ENCODE measurements at regions not wholly inside any gene's neighbourhood (a gene's known extent, or its start where the extent isn't known, plus 50 kb on each side); places are given as distances from the start of the nearest gene placed in this dataset.

DNA sequence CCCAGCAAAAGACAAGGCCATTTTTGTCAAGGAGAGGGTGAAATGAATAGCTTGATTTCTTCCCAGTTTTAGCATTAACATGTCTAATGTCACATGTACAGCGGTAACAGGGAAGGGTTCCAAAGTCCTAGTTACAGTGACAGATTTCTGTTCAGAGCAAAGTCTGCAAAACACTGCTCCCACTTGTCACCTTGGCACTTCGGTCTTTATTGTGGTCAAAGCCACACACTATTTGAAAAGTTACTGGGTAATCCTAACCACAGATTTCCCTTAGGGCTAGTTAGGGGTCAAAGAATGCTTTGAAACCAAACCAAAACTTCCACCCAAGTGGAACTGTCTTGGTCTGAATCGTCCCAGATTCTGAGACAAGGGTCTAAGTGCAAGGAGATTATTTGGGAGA lies 455.6 kb downstream of the HS3ST3B1 start:
- DNase-seq, result no peak
- H3K4me1 Mint-ChIP-seq (ENCODE audit: low read depth, unreplicated experiment), result no peaks in the 10 kb centered on the region
- no peak overlapping the region for H3K4me3 Mint-ChIP-seq (ENCODE audit: unreplicated experiment)
- H3K27ac Mint-ChIP-seq (ENCODE audit: unreplicated experiment), result no peak overlapping the region
- no peaks in the 10 kb centered on the region for H3K9me3 Mint-ChIP-seq (ENCODE audit: unreplicated experiment)
- H3K36me3 Mint-ChIP-seq (ENCODE audit: unreplicated experiment), result no peaks in the 10 kb centered on the region
- TF ChIP-seq, protein P1, sequence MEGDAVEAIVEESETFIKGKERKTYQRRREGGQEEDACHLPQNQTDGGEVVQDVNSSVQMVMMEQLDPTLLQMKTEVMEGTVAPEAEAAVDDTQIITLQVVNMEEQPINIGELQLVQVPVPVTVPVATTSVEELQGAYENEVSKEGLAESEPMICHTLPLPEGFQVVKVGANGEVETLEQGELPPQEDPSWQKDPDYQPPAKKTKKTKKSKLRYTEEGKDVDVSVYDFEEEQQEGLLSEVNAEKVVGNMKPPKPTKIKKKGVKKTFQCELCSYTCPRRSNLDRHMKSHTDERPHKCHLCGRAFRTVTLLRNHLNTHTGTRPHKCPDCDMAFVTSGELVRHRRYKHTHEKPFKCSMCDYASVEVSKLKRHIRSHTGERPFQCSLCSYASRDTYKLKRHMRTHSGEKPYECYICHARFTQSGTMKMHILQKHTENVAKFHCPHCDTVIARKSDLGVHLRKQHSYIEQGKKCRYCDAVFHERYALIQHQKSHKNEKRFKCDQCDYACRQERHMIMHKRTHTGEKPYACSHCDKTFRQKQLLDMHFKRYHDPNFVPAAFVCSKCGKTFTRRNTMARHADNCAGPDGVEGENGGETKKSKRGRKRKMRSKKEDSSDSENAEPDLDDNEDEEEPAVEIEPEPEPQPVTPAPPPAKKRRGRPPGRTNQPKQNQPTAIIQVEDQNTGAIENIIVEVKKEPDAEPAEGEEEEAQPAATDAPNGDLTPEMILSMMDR (IDR thresholded peaks at IDR 0.05; ENCODE audit: partially characterized antibody, unreplicated experiment), result no peak
- H3K27me3 Mint-ChIP-seq (ENCODE audit: unreplicated experiment), result peaks cover 2% of the 10 kb centered on the region

DNA sequence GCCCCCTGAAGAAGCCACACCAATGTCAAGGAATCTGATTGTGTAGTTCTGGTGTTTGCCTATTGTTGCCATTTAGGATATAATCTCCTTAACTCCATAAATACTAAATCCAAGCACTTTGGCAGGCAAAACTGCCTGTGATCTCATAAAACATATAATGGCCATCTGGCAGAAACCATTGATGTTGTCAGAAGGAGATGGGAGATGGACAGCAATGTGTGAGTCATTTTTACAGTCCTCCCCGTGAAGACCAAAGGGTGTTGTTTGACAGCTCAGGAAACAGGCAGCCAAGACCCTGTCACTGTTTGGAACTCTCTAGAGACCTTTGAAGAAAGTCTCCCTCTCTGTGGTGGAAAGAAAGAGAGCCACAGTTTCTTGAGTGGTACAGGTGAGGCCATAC lies 454.1 kb downstream of the HS3ST3B1 start:
- Mint-ChIP-seq H3K27me3 (ENCODE audit: unreplicated experiment) (peaks cover 2% of the 10 kb centered on the region), H3K4me1 (ENCODE audit: low read depth, unreplicated experiment) (no peaks in the 10 kb centered on the region), H3K36me3 (ENCODE audit: unreplicated experiment) (no peaks in the 10 kb centered on the region), H3K27ac (ENCODE audit: unreplicated experiment) (no peak overlapping the region), H3K4me3 (ENCODE audit: unreplicated experiment) (no peak overlapping the region), H3K9me3 (ENCODE audit: unreplicated experiment) (no peaks in the 10 kb centered on the region)
- TF ChIP-seq, protein P1 (IDR thresholded peaks at IDR 0.05; ENCODE audit: partially characterized antibody, unreplicated experiment), result no peak
- DNase-seq, result no peak

DNA sequence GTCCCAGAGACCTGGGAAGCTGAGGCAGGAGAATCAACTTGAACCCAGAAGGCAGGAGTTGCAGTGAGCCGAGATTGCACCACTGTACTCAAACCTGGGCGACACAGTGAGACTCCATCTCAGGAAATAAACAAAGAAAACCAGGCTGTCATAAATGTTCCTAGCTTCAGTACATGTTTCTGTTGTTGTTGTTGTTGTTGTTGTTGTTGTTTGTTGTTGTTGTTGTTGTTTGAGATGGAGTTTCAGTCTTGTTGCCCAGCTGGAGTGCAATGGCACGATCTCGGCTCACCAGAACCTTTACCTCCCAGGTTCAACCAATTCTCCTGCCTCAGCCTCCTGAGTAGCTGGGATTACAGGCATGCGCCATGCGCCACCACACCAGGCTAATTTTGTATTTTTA lies 452.5 kb downstream of the HS3ST3B1 start:
- no peaks in the 10 kb centered on the region for H3K9me3 Mint-ChIP-seq (ENCODE audit: unreplicated experiment)
- TF ChIP-seq, protein P1 (IDR thresholded peaks at IDR 0.05; ENCODE audit: partially characterized antibody, unreplicated experiment), result no peak
- no peaks in the 10 kb centered on the region for H3K4me1 Mint-ChIP-seq (ENCODE audit: low read depth, unreplicated experiment)
- no peaks in the 10 kb centered on the region for H3K36me3 Mint-ChIP-seq (ENCODE audit: unreplicated experiment)
- H3K4me3 Mint-ChIP-seq (ENCODE audit: unreplicated experiment), result no peak overlapping the region
- no peak overlapping the region for H3K27ac Mint-ChIP-seq (ENCODE audit: unreplicated experiment)
- H3K27me3 Mint-ChIP-seq (ENCODE audit: unreplicated experiment), result peaks cover 2% of the 10 kb centered on the region
- no peak for DNase-seq

DNA sequence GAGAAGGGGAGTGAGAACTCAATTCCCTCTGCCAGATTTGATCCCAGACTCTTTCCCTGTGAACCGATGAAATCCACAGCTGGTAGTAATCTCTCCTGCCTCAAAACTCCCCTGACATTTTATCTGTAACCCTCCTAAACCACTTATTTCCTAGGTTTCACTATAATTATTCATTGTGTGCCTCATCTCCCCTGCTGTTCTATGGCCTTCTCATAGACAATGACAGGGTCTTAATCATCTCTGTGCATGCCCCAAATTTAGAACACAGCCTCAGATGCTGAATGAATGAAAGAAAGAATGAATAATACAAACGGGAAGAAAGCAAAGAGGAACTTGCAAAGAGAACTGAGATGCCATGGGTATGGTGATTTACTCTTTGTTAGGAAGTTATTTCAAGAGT lies 451.1 kb downstream of the HS3ST3B1 start:
- TF ChIP-seq, protein P1 (IDR thresholded peaks at IDR 0.05; ENCODE audit: partially characterized antibody, unreplicated experiment), result no peak
- DNase-seq, result no peak
- Mint-ChIP-seq H3K4me3 (ENCODE audit: unreplicated experiment) (no peak overlapping the region), H3K4me1 (ENCODE audit: low read depth, unreplicated experiment) (no peaks in the 10 kb centered on the region), H3K27ac (ENCODE audit: unreplicated experiment) (no peak overlapping the region), H3K27me3 (ENCODE audit: unreplicated experiment) (peaks cover 2% of the 10 kb centered on the region), H3K9me3 (ENCODE audit: unreplicated experiment) (no peaks in the 10 kb centered on the region), H3K36me3 (ENCODE audit: unreplicated experiment) (no peaks in the 10 kb centered on the region)

DNA sequence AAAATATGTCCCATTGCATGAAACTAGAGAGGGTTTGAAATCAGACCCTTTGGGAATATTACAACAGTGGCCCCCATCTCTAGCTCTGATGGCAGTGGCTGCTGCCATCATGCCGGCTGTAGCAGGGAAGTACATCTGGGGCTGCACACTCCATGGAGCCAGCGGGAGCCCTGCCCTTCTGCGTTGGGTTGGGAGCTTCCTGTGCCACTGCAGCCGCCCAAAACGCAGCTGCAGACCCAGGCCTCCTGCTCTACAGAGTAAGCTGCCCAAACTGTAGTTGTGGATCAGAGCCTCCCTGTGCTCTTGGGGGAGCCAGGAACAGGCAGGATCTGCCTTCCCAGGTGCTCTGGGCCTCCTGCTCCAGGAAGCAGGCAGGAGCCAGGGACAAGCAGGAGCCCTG lies 450.0 kb downstream of the HS3ST3B1 start:
- Mint-ChIP-seq H3K4me1 (ENCODE audit: low read depth, unreplicated experiment) (no peaks in the 10 kb centered on the region), H3K36me3 (ENCODE audit: unreplicated experiment) (no peaks in the 10 kb centered on the region), H3K9me3 (ENCODE audit: unreplicated experiment) (no peaks in the 10 kb centered on the region), H3K27me3 (ENCODE audit: unreplicated experiment) (peaks cover 2% of the 10 kb centered on the region), H3K4me3 (ENCODE audit: unreplicated experiment) (no peak overlapping the region), H3K27ac (ENCODE audit: unreplicated experiment) (no peak overlapping the region)
- TF ChIP-seq, protein P1 (IDR thresholded peaks at IDR 0.05; ENCODE audit: partially characterized antibody, unreplicated experiment), result no peak
- DNase-seq, result no peak

Measured in glutamatergic neuron (in vitro differentiated cells).